ENCODE measurements at regions not wholly inside any gene's neighbourhood (a gene's known extent, or its start where the extent isn't known, plus 50 kb on each side); places are given as distances from the start of the nearest gene placed in this dataset.
A peak's percentile ranks its signal among the peaks of the same experiment; 100 is the strongest.
"Not testable (repeated sequence)": the region's sequence is repeated elsewhere in the genome, so short reads cannot be mapped to it uniquely, and the experiment has no call there.

DNA sequence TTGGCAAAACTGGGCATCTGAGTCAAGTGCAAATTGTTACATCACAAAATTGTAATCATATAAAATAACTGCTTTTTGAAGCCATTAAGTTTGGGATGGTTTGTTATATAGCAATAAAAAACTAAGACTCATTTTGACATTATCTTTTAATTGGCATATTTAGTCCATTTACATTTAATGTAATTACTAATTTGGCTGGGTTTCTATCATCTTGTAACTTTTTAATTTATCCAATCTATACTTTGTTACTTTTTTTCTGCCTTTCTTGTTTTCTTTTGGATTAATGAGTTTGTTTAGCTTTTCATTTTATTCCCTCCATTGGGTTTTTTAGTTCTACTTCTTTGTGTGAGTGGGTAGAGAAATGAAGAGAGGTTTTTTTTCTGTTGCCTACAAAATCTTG lies 76.3 kb downstream of the DRAM2 start:
- DNase-seq, result no peak

DNA sequence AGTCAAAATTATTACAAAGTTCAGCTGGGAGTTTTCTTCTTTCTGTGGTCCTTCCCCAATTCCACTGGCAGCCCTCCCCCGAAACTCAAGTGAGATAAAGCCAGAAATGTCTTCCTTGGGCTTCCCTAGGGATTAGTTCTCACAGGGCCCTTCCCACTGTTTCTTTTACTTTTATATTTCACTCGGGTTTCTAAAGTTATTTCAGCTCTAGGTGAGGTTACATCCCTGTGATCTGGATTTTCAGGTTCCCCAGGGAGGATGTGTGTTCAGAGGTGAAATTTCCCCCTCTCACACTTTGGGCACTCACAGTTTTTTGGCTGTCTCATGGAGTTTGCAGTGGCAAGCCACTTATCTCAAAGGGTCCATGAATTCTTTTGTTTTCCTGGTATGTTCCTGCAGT lies 77.3 kb downstream of the DRAM2 start:
- no peak for DNase-seq

DNA sequence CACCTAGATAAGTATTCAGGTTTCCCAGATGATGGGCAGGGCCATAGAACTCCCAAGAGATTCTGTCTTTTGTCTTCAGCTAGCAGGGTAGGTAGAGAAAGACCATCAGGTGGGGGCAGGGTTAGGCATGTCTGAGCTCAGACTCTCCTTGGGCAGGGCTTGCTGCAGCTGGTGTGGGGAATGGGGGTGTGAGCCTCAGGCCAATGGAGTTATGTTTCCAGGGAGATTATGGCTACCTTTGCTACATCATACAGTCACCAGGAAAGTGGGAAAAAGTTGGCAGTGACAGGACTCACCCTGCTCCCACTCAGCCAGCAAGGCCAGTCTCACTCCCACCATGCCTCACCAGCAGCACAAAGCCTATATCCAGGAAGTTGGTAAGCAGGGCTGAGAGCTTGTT lies 77.8 kb downstream of the DRAM2 start:
- no peak for DNase-seq

DNA sequence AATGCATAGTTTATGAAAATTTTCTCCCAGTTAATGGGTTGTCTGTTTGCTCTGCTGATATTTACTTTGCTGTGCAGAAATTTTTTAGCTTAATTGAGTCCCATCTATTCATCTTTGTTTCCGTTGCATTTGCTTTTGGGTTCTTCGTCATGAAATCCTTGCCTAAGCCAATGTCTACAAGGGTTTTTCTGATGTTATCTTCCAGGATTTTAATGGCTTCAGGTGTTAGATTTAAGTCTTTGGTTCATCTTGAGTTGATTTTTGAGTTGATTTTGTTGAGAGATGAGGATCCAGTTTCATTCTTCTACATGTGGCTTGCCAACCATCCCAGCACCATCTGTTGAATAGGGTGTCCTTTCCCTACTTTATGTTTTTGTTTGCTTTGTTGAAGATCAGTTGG lies 85.2 kb downstream of the DRAM2 start:
- DNase-seq, result no peak

DNA sequence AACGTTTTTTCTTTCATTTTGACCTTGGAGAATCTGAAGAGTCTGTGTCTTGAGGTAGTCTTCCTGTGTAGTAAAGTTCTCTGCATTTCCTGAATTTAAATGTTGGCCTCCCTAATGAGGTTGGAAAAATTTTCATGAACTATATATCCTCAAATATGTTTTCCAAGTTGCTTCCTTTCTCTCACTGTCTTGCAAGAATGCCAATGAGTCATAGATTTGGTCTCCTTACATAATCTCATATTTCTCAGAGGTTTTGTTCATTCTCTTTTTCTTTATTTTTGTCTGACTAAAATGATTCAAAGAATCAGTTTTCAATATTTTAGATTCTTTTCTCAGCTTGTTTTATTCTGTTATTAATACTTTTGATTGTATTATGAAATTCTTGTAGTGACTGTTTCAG lies 87.6 kb downstream of the DRAM2 start:
- DNase-seq, result no peak

DNA sequence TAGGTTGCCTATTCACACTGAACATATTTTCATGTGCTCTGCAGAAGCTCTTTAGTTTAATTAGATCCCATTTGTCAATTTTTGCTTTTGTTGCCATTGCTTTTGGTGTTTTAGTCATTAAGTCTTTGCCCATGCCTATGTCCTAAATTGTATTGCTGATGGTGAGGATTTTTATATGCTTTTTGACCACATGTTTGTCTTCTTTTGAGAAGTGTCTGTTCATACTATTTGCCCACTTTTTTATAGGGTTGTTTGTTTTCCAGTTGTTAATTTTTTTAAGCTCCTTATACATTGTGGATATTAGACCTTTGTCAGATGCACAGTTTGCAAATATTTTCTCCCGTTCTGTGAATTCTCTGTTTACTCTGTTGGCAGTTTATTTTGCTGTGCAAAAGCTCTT lies 84.5 kb upstream of the LRIF1 start:
- not testable (repeated sequence) for DNase-seq

DNA sequence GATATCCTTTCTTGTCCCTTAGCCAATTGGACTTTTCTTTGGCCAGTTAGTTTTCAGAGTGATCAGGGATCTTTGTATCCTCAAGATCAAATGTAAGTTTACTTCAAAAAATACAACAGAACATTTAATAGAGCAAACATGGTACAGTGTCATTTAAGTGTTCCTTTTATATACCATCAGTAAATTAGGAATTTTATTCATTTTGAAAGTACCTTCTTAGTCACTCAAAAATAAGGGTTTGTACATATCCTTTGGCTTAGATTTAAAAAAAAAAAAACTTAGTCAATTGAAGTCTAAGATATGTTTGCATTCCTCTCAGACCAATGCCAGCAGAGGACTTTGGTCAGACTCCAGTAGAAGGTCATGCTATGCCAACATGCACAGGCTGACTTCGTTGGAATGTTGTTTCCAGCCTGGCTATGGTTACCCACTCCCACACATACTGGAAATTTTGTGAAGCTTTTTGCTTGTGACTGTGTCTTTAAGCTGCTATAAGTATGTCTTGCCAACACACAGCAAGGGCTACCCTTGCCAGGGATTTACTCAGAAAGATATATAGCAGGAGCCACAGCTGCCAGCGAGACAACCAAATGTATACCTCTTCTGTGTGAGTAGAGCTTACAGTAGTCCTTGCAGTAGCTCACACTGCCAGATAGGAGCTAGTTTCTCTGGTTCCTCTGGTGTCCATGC lies 81.5 kb upstream of the LRIF1 start:
- no peak for DNase-seq

DNA sequence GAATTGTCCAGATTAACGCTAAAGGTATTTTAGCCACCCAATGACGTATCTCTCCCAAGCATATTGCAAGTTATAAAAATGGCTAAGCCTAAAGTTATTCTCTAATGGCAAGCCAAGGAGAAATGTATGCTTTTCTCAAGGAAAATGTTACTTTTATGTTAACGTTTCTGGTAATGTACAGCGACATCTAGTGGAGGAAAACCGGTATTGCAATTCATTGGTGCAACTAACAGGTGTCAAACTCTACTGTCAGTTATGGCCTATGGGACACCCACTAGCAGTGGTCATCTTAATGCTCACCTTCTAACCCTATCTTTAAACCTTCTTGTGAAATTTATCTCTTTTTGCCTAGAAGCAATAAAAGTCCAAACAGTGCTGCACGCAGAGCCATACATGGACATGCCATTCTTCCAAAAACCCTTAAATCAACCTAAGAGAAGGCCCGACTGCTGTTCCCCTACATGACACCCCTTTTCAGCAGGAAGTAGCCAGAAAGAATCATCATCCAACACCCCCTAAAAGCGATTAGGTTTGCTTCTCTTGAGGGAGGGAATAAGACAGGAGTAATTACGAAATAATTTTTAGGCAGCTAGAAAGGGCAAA lies 68.7 kb upstream of the LRIF1 start:
- DNase-seq, result peak; percentile 64

DNA sequence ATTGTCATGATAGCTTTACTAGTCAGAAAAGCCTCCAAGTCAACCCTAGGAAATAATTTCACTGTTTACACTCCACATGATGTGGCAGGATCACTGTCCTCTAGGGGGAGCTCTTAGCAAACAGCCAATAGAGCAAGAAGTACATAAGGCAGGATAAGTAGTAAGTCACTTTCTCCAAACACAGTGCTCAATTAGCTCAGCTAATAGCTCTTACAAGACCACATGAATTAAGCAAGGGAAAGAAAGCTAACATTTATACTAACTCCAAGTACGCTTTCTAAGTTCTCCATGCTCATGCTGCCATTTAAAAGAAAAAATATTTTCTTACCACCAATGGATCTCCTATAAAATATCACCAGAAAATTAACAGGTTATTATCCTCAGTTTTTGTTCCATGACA lies 66.9 kb upstream of the LRIF1 start:
- DNase-seq, result peak; percentile 74

DNA sequence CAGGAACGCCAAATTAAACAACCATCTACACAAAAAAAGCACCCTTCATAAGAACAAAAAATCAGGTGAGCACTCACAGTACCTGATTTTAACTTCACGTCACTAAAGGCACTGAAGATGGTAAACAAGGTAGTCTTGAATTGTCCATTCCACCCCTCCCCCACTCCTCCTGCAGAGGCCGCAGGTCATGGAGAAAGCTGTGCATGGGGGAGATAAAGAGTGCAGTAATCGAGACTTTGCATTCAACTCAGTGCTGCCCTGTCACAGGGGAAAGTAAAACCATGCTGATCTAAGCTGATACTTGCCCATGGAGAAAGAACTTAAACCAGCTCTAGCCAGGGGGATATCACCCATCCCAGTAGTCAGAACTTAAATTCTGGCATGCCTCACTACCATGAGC lies 61.4 kb upstream of the LRIF1 start:
- DNase-seq, result no peak

DNA sequence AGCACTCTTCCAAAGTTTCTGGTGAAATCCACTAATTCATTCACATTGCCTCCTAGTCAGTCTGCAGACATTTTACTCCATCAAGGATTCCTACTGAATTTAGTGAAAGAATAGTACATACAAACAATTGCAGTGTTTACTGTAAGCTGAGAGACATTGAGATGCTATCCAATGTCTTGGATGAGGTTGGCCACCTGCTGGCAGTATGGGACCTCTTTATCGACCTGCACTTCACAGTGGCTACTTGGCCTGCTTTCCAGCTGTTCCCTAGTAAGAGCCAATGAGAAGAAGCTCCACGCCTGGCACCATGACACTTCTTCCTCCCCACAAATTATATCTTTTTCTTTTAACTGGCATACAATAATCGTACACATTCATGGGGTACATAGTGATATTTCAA lies 51.5 kb upstream of the LRIF1 start:
- DNase-seq, result no peak
